ENCODE measurements at regions not wholly inside any gene's neighbourhood (a gene's known extent, or its start where the extent isn't known, plus 50 kb on each side); places are given as distances from the start of the nearest gene placed in this dataset.
"Not testable (repeated sequence)": the region's sequence is repeated elsewhere in the genome, so short reads cannot be mapped to it uniquely, and the experiment has no call there.

- no peak for DNase-seq (ENCODE audit: low read depth)
Observed at GRCh38 chr5:60546207-60546606, 153.8 kb downstream of the DEPDC1B start.

- DNase-seq (ENCODE audit: low read depth), result no peak
Observed at GRCh38 chr5:60545551-60545950, 154.4 kb downstream of the DEPDC1B start.

- DNase-seq (ENCODE audit: low read depth), result no peak
Observed at GRCh38 chr5:60544142-60544541, 155.8 kb downstream of the DEPDC1B start.

- peak; percentile 86 for DNase-seq (ENCODE audit: low read depth)
Observed at GRCh38 chr5:60541980-60542379, 158.0 kb downstream of the DEPDC1B start.

- no peak for DNase-seq (ENCODE audit: low read depth)
Observed at GRCh38 chr5:60540856-60541805, 158.8 kb downstream of the DEPDC1B start.

GRCh38 chr5:60538955-60539866 lies 160.8 kb downstream of the DEPDC1B start:
- DNase-seq (ENCODE audit: low read depth), result no peak

GRCh38 chr5:60538426-60538825 lies 161.5 kb downstream of the DEPDC1B start:
- DNase-seq (ENCODE audit: low read depth), result no peak

GRCh38 chr5:60535951-60536350 lies 164.0 kb downstream of the DEPDC1B start:
- no peak for DNase-seq (ENCODE audit: low read depth)

- no peak for DNase-seq (ENCODE audit: low read depth)
Observed at GRCh38 chr5:60535198-60535597, 164.8 kb downstream of the DEPDC1B start.

GRCh38 chr5:60533789-60534188 lies 166.2 kb downstream of the DEPDC1B start:
- DNase-seq (ENCODE audit: low read depth), result no peak

GRCh38 chr5:60532796-60533195 lies 167.2 kb downstream of the DEPDC1B start:
- not testable (repeated sequence) for DNase-seq (ENCODE audit: low read depth)

- not testable (repeated sequence) for DNase-seq (ENCODE audit: low read depth)
Observed at GRCh38 chr5:60530144-60530848, 169.7 kb downstream of the DEPDC1B start.

GRCh38 chr5:60529001-60529400 lies 171.0 kb downstream of the DEPDC1B start:
- DNase-seq (ENCODE audit: low read depth), result no peak

- DNase-seq (ENCODE audit: low read depth), result no peak
Observed at GRCh38 chr5:60527072-60527471, 172.9 kb downstream of the DEPDC1B start.

- DNase-seq (ENCODE audit: low read depth), result no peak
Observed at GRCh38 chr5:60526336-60526875, 173.6 kb downstream of the DEPDC1B start.

- peak; percentile 82 for DNase-seq (ENCODE audit: low read depth)
Observed at GRCh38 chr5:60522292-60522905, 177.6 kb downstream of the DEPDC1B start.

- no peak for DNase-seq (ENCODE audit: low read depth)
Observed at GRCh38 chr5:60521376-60522291, 178.3 kb downstream of the DEPDC1B start.

GRCh38 chr5:60520451-60521227 lies 179.3 kb downstream of the DEPDC1B start:
- DNase-seq (ENCODE audit: low read depth), result no peak

GRCh38 chr5:60519372-60519771 lies 180.6 kb downstream of the DEPDC1B start:
- DNase-seq (ENCODE audit: low read depth), result no peak
